Fibroblast of skin of scalp (primary cell): ENCODE measurements at regions not wholly inside any gene's neighbourhood (a gene's known extent, or its start where the extent isn't known, plus 50 kb on each side); places are given as distances from the start of the nearest gene placed in this dataset.
"Not testable (repeated sequence)": the region's sequence is repeated elsewhere in the genome, so short reads cannot be mapped to it uniquely, and the experiment has no call there.

ENCODE experiments used
- DNase-seq: peaks from one replicate; pipeline ENCODE4 v3.0.0-alpha.2; 2013

GRCh38 chr12:75943730-75944096, 87.9 kb downstream of the PHLDA1 start:
- no peak for DNase-seq

- not testable (repeated sequence) for DNase-seq
Observed at GRCh38 chr12:75941661-75942060, 89.9 kb downstream of the PHLDA1 start.

GRCh38 chr12:75939016-75939642, 92.4 kb downstream of the PHLDA1 start:
- DNase-seq, result no peak

GRCh38 chr12:75938189-75938588, 93.4 kb downstream of the PHLDA1 start:
- DNase-seq, result no peak

GRCh38 chr12:75937486-75937885, 94.1 kb downstream of the PHLDA1 start:
- no peak for DNase-seq

GRCh38 chr12:75936515-75937440, 94.8 kb downstream of the PHLDA1 start:
- no peak for DNase-seq

- no peak for DNase-seq
Observed at GRCh38 chr12:75935539-75936242, 95.9 kb downstream of the PHLDA1 start.

- peak; percentile 68 for DNase-seq
Observed at GRCh38 chr12:75933101-75933500, 98.5 kb downstream of the PHLDA1 start.

- DNase-seq, result no peak
Observed at GRCh38 chr12:75932241-75932640, 99.3 kb downstream of the PHLDA1 start.

GRCh38 chr12:75923964-75924666, 107.5 kb downstream of the PHLDA1 start:
- no peak for DNase-seq

GRCh38 chr12:75922944-75923642, 108.5 kb downstream of the PHLDA1 start:
- no peak for DNase-seq

- DNase-seq, result no peak
Observed at GRCh38 chr12:75921622-75922289, 109.8 kb downstream of the PHLDA1 start.

- no peak for DNase-seq
Observed at GRCh38 chr12:75917715-75918114, 113.9 kb downstream of the PHLDA1 start.

- DNase-seq, result no peak
Observed at GRCh38 chr12:75917083-75917482, 114.5 kb downstream of the PHLDA1 start.

GRCh38 chr12:75913502-75914351, 117.8 kb downstream of the PHLDA1 start:
- no peak for DNase-seq

- no peak for DNase-seq
Observed at GRCh38 chr12:75909714-75910656, 121.6 kb downstream of the PHLDA1 start.

- DNase-seq, result peak; percentile 87
Observed at GRCh38 chr12:75908961-75909605, 122.5 kb downstream of the PHLDA1 start.

GRCh38 chr12:75905922-75906321, 125.7 kb downstream of the PHLDA1 start:
- no peak for DNase-seq

GRCh38 chr12:75900781-75901254, 130.8 kb downstream of the PHLDA1 start:
- DNase-seq, result no peak
